HG03108 (cell line): ENCODE measurements at regions not wholly inside any gene's neighbourhood (a gene's known extent, or its start where the extent isn't known, plus 50 kb on each side); places are given as distances from the start of the nearest gene placed in this dataset.
"Not testable (repeated sequence)": the region's sequence is repeated elsewhere in the genome, so short reads cannot be mapped to it uniquely, and the experiment has no call there.

Experiments
- ATAC-seq: cut with Tn5 transposase; IDR thresholded peaks from one replicate; pipeline ENCODE4 v1.9.1; 2021; ENCODE audit warnings: moderate library complexity; ENCODE audit not compliant: unreplicated experiment

DNA sequence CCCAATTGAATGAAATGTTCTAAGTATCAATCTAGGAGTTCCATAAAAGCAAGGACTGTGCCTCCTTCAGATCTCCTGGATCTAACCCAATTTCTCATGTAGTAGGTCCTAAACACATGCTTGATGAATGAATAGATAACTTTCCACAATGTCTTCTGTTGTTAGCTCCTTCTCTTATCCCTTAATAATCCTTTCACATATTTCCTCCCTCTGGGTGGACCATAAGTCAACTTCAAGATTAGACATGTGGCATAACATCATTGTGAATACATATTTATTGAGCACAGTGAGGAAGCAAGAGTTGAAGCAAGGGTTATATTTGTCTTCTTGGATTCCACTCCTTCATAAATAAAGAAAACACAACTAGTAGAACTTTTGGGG is 108.6 kb upstream of the EGFLAM start:
- no peak for ATAC-seq

DNA sequence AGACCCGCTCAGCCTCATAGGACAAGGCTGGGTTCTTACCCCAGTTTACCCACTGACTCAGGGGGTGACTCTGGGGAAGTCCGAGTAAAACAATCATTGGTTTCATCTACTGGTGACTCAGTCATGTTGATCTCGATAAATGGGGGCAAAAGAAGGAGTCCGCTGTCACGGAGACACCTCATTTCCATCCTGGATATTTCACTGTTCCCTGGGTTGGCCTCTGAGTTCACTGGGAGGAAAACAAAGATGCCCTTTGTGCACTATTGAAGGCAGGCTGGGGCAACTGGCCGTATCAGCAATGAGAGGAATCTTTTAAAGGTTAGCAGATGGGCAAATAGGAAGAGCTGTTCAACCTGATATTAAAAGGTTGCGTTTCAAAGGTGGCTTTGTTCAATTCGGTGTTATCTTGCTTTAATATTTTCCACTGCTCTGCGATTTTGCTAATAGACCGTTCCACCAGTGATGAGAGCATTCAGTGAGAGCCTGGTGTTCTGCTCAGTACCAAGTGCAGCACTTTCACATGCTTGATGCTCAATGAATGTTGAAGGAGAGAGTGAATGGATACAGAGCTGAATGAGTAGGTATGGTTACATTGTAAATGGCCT is 110.2 kb upstream of the EGFLAM start:
- ATAC-seq = no peak

DNA sequence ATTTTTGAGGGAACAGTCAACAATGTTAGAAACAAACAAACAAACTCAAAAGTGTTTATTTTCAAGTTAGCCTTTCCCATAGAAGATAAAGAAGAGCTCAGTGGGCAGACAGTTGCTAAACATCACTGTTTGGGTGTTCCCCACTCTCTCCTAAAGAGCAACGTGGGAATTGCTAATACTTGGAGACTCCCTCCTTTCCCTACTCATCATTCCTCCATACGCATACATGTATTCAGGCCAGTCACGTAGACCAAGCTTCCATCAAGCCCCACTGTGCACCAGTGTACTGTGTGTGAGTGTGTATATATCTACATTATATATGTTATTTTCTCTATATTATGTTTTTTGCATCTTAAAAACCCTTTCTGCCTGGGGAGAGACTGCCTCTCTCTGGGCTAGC is 115.0 kb upstream of the EGFLAM start:
- no peak for ATAC-seq

DNA sequence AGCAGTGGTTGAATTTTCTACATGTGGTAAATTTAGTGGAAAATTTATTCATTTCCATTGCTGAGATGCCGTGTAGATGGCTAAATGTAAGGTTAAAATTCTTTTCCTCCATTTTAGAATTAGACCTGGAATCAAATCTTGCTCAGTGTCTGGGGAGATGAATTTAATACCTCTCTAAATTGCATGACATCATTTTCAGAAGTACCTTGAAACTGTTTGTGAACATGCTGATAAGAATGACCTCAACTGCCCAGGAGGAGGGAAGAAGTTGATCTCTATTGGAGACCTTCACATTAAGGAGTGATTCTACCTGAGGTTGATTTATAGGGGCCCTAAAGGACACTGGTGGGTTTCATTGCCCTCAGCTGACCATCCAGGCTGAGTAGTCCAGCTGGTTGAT is 116.7 kb upstream of the EGFLAM start:
- no peak for ATAC-seq

DNA sequence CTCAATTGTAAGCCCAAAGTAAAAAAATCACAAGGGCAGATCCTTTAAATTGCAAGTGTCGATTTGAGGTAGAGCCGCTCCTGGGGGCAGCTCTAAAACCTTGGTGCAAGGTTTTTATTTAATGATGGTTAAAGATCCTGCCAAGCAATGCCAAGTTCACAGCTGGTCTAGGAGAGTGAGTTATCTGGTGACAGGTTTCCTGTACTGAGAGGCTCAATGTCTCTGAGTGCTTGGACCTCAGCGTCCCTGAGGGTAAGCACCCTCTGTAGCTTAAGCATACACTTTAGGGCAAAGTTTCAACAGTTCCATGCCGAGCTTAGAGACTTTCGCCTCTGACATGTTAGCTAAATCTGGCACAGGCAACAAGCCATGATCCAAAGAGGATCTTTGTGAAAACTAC is 119.8 kb upstream of the EGFLAM start:
- no peak for ATAC-seq

DNA sequence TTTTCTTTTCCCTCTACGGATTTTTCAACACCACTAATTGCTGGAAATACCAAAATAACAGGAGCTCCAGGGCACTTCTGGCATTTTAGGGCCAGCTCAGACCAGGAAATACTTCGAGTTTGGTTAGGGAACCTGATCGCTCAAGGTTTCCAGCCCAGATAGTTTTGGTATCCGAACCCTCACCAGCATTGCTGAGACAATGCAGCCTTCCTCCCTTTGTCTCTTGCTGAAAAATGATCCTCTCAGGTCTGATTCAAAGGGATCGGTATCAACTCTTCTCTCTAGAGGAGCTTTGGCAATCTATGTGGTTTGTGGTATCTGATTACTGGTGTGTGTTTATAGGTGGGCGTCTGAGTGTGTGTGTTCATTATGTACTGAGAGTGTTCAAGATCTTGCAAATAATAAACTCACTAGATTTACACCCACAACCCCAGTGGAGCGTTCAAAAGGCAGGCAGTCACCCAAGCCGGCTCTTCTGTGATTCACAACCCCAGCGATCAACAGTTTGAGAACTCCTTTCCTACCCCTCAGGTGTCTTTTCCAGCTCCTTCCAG is 122.8 kb upstream of the EGFLAM start:
- no peak for ATAC-seq

DNA sequence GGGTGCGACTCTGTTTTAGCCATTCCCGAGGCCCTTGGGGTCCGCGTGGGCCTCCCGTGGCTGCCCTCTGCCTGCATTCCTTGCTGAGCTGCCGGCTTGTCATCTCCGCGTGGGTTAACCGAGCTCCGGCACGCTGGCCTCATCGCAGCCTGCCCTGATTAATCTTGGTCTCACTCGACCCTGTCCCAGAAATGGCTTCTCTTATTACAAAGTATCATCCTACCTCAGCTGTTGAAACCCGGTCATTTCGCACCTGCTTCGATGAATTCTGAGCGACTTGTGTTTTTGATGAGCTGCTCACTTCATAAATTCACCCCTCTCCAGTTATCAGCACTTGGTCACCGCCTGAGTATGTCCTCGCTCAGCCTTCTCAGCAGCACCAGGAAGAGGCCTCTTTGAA is 123.5 kb upstream of the EGFLAM start:
- no peak for ATAC-seq

DNA sequence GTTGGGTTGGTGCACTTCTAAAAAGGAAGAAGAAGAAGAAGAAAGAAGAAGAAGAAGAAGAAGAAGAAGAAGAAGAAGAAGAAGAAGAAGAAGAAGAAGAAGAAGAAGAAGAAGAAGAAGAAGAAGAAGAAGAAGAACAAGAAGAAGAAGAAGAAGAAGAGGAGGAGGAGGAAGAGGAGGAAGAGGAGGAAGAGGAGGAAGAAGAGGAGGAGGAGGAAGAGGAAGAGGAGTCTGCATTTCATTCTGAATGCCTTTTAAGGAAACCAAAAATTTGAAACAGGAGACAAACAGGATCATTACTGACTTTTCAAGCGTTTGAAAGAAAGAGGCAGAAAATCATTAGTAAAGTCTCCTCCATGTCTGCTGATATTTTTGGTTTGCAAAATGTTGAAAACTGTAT is 124.1 kb upstream of the EGFLAM start:
- ATAC-seq = not testable (repeated sequence)

DNA sequence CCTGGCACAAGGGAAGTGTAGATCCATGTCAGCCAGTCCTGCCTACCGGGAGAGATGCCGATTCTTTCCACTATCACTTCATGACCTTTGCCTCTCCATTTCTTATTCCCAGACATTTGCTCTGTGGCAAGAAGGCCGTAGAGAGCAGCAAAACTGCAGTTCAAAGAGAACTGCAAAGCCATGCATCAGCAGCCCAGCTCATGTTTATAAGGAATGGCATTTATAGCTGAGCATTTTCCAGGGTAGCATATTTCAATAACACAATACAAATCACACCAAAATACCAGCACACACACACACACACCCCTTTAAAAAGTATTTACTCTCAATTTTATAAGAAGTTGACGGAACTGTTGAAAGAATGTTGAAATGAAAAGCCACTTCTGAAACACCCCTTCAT is 126.7 kb upstream of the EGFLAM start:
- no peak for ATAC-seq

DNA sequence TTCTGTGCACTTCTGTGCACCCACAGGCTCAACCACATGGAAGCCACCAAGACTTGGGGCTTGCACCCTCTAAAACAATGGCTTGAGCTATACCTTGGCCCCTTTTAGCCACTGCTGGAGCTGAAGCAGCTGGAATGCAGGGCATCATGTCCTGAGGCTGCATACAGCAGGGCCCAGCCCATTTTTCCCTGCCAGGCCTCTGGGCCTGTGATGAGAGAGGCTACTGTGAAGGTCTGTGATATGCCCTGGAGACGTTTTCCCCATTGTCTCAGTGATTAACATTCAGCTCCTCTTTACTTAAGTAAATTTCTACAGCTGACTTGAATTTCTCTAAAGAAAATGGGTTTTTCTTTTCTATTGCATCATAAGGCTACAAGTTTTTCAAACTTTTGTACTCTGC is 134.0 kb upstream of the EGFLAM start:
- ATAC-seq = no peak

DNA sequence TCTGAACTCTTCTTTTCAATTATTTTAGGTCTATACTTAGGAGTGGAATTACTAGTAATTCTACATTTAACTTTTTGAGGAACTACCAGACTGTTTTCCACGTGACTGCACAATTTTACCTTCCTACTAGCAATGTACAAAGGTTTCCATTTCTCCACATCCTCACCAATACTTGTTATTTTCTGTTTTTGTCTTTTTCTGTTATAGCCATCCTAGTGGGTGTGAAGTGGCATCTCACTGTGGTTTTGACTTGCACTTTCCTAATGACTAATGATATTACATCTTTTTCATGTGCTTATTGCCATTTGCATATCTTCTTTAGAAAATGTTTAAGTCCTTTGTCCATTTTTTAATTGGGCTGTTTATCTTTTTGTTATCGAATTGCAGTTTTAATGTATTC is 136.9 kb upstream of the EGFLAM start:
- no peak for ATAC-seq

DNA sequence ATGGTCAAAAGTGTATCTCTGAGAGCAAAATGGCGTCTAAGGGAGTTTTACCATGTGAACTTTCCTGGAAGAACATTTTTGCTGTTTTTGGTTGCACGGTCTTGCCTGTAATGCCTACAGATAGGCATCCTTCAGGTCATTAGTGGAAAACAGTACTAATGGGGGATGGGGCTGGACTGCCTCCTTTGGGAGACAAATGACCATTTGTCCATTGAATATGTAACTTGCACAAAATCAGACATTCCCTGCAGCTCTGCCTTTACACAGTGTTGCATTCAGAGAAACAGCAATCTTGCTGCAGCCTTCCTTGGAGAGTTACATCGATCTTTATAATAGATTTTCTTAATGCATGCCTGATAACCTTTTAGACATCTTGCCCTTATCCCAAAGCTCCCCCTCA is 138.5 kb upstream of the EGFLAM start:
- ATAC-seq = no peak

DNA sequence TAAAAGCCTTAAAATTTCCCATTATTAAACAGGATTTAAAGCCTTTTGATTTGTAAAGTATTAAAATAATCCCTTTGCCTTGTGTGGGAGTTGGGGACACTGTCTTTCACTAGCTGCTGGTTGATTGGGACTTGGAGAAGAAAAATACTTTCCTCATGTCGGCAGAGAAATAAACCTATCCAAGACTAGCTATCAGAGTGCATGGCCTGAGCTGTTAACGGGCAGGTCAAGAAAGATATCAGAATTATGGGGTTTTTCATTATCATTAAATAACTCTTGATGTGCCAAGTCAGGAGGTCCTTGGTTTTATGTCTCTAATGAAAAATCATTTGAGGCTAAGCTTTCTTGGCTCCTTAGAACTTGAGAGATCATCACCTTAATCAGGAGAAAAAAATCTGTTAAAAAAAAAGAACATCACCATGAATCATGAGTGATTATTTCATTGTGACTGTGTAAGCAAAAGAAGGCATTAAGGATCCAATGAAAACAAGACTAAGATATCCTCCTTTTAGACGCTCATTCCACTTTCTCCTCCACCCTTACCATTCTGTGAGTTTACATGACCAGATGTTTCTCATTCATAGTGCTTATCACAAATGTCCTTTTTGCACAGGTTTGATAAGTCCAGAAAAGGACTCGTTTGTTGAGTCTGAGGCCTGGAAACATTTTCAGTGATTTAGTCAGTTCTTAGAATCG is 140.4 kb upstream of the EGFLAM start:
- no peak for ATAC-seq

DNA sequence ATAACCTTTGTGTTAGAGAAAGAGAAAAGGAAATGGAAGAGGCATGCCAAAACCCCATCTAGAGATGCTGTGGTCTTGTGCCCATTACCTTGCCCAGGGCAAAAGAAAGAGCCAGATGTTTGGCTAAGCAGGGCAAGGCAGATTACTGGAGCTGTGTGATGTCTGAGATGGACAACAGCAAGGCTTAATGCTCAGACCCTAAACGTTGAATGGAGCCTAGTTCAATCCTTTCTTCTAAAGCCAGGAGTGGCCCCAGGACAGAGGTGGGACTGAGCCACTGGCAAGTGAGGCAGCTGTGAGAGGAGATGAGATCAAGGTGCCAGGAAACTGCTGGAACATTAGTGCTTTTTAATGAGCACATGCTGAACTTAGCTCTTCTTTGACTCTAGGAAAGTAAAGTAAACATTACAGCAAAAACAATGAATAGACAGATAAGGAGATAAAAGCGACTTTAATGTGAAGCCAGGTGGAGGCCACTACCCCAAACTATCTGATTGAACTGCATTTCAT is 143.0 kb upstream of the EGFLAM start:
- no peak for ATAC-seq

DNA sequence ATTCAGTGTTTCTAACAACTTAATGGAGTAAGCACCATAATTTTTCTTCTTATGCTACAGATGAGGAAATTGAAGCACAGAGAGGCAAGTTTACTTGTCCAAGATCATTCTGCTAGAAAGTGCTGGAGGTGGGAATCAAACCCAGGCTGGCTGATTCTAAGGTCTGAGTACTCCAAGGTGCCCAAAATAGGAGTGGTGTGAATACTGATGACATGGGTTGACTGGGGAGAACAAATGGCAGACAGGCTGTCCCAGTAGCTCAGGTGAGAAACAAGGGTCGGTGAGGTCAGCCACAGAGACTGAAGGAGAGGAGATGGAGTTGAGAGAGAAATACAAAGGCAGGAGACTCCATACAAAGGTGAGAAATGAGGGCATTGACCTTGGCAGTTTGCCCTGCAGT is 144.5 kb upstream of the EGFLAM start:
- no peak for ATAC-seq

DNA sequence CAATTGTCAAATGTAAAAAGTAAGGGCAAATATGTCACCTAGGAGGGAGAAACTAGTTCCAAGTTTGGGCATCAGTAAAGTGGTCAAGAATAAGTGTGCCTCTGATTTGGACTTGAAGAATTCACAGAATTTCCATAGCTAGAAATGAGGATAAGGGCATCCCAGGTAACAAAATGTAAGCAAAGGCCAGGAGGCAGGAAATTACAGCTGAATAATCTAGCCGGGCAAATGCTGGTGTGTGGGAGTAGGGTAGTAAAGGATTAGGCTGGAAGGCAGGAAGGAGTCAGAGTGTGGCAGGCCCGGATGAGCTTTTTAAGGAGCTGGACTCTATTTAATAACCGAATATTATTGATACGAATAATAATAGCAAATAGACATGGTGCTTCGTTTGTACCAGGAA is 144.9 kb upstream of the EGFLAM start:
- no peak for ATAC-seq

DNA sequence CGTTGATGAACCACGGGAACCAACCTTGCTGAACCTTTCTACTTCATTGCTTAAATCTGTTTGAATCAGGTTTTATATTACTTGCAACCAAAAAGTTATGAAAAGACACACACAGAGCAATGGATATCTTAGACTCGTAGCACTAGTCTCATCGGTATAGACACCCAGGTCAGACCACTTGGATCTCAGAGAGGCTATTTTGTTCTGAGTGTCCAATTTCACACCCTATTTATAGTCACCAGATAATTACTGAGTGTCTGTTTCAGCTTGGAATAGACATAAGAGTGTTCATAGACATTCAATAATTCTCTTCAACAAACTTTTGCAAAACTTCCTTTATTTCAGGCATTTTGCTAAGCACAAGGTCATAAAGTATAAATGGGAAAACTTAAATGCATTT is 145.4 kb upstream of the EGFLAM start:
- no peak for ATAC-seq

DNA sequence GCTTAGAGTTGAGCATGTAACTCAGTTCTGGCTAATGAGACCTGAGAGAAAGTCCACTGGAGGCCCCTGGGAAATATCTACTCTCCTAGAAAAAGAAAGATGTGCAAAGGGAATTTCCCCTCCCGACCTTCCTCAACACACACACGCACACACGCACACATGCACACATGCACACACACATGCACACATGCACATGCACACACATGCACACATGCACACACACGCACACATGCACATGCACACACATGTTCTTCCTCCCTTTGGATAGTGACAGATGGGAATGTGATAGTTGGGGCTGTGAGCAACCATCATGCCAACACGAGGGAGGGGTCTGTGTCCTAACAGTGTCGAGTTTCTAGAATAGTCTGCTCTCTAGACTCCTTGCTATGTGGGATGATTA is 148.2 kb upstream of the EGFLAM start:
- ATAC-seq = no peak

DNA sequence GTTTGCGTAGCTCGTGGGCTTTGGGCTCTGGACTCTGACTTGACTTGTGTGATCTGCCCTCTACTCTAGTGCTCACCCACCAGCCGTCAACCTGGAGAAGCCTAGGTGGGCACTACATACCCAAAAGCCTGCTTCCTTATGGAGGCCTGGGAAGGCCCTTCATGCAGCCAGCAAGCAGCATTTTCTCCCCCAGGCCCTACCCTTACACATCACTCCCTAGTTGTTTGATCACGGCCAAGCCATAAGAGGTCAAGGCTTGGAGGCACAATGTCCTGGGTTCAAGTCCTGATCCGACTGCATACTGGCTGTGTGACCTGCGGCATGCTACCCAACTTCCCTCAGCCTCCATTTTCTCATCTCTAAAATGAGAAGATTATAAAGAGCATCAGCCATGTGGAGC is 151.3 kb upstream of the EGFLAM start:
- ATAC-seq = no peak

DNA sequence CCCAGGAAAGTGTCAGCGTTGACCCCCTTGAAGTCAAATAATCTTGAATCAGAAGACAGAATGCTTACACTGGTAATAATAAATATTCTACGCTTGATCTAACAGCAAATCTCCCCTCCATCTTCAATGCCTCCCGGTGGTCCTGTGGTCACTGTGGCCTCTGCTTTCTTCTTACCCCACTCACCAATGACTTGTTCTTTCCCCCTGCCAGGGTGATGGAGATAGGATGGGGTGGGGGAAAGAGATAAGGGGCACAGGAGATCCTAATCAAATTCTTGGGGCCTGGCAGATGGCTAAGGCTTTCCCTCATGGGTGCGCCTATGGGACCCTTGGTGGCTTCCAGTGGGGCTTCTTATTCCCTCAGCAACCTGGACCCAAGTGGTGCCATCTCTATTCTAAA is 152.6 kb upstream of the EGFLAM start:
- no peak for ATAC-seq

DNA sequence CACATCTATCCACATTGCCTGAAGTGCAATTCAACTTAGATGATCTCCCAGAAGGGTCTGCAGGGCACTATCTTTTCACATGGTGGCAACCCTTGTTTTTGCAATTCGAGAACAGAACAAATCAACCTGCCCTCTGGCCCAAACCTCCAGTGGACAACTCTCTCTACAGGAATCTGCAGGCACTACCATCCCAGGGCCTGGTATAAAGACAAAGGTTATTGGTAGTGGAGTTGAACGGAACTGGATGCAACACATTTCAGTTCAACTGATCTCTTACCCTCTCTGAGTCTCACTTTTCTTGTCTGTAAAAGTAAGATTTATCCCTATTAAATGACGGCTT is 153.2 kb upstream of the EGFLAM start:
- ATAC-seq = no peak

DNA sequence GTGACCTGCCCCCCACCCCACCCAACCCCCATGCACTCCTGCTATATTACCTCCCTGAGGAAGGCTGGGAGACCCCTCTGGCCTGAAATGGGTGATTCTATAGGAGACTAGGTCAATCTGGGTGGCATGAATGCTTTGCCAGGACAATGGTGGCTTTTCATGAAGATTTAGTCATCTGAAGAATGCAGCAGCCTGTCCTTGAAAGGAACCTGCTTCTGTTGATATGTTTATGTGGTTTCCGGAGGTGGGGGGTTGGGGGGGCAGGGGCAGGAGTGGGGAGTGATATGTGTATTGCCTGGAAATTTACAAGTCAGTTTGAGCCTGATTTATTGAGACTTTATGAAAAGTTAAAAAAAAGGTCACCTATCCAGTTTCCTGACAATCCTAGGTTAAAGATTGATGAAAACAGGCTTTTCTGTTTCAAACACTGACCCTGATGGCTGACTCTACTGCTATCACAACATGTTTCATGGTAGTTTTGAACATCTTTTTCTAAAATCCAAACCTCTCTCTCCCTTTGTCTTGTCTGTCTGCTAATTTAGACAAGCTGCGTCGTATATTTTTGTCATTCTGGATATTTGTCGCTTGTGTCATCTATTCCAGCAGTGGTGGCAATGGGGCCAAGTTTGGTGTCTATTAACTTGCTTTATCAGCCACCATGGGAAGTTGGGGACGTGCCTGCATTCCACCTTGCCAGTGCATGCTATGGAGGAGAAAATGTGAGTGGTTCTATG is 153.7 kb upstream of the EGFLAM start:
- no peak for ATAC-seq
